NT2/D1 (cell line): ENCODE measurements at regions not wholly inside any gene's neighbourhood (a gene's known extent, or its start where the extent isn't known, plus 50 kb on each side); places are given as distances from the start of the nearest gene placed in this dataset.

Source experiments
- SUZ12 ChIP-seq: IDR thresholded peaks from 2 replicates; pipeline ENCODE4 v1.6.1; 2011; ENCODE audit not compliant: insufficient read length, insufficient read depth; ENCODE audit errors: extremely low read depth
- YY1 ChIP-seq: IDR thresholded peaks from 2 replicates; pipeline ENCODE4 v1.6.1; 2011; ENCODE audit not compliant: insufficient read length, insufficient read depth
- ZNF274 ChIP-seq: IDR thresholded peaks from 2 replicates; pipeline ENCODE4 v1.6.1; 2011; ENCODE audit warnings: mild to moderate bottlenecking, low read depth, low read length

DNA sequence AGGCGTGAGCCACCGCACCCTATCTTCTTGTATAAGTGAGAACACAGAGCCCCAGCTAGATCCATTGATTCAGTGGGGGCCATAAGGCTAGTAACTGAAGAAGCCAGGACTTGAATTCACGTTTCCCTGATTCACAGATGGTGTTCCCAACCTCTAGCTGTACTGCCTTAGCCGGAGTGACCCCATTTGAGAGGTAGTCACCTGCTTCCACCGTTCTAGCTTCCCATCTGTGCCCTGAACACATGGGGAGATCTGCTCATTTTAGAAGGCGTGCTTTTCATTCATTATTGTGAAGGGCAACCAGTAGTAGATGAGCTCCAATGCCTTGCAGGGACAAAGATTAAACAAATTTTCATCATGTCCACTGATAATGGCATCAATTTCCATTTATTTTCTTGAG lies 365.7 kb upstream of the TPM1 start:
- no peak for TF ChIP-seq ZNF274
- TF ChIP-seq YY1 = no peak
- TF ChIP-seq SUZ12 = no peak
